Erythroblast (primary cell): ENCODE measurements at regions not wholly inside any gene's neighbourhood (a gene's known extent, or its start where the extent isn't known, plus 50 kb on each side); places are given as distances from the start of the nearest gene placed in this dataset.

Experiments used
- GATA1 ChIP-seq: IDR thresholded peaks from 2 replicates; pipeline ENCODE4 v1.6.1; 2011; ENCODE audit warnings: low read depth, mild to moderate bottlenecking, control low read depth, low read length, moderate library complexity
- POLR2A ChIP-seq: IDR thresholded peaks from 2 replicates; pipeline ENCODE4 v1.6.1; 2011; ENCODE audit warnings: mild to moderate bottlenecking, low read length

DNA sequence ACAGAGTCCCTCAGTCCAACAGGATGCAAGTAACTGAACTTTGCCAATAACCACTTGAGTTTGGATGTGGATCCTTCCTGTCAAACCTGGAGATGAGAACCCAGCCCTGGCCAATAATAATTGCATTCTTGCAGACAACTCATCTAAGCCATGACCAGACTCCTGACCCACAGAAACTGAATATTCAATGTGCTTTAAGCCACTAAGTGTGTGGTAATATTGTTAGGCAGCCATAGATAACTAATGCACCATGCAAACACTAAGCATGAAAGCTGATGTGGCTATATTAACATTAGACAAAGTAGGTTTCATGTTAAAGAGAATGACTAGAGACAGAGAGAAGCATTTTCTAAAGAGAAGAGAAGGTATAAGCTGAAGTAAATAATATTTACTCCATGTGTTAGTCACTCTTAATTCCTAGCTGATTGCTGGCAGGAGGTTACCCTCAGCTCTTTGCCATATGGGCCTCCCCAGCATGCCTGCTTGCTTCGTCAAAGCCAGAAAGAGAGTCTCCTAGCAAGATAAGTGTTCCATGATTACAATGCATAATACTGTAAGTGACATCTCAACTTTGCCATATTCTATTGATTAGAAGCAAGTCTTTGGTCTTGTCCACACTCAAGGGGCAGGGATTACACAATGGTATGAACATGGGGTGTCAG, 276.4 kb upstream of the PLXNA2 start:
- TF ChIP-seq POLR2A (no peak), GATA1 (no peak)
